ENCODE measurements at regions not wholly inside any gene's neighbourhood (a gene's known extent, or its start where the extent isn't known, plus 50 kb on each side); places are given as distances from the start of the nearest gene placed in this dataset.

GRCh38 chr20:57076152-57076652 is 190.2 kb downstream of the BMP7 start:
- no peak for TF ChIP-seq CTCF (IDR thresholded peaks at IDR 0.05)
- TF ChIP-seq POLR2AphosphoS5 (IDR thresholded peaks at IDR 0.05; ENCODE audit: low read depth, low read length) = no peak
- no peak for TF ChIP-seq REST (IDR thresholded peaks at IDR 0.05; ENCODE audit: insufficient read depth in 1 of 2, low read depth in 2 of 2, low read length in 1 of 2)
- TF ChIP-seq SIN3A (IDR thresholded peaks at IDR 0.05; ENCODE audit: borderline replicate concordance, insufficient read depth, low read depth, low read length) = no peak
